ENCODE measurements at regions not wholly inside any gene's neighbourhood (a gene's known extent, or its start where the extent isn't known, plus 50 kb on each side); places are given as distances from the start of the nearest gene placed in this dataset.

DNA sequence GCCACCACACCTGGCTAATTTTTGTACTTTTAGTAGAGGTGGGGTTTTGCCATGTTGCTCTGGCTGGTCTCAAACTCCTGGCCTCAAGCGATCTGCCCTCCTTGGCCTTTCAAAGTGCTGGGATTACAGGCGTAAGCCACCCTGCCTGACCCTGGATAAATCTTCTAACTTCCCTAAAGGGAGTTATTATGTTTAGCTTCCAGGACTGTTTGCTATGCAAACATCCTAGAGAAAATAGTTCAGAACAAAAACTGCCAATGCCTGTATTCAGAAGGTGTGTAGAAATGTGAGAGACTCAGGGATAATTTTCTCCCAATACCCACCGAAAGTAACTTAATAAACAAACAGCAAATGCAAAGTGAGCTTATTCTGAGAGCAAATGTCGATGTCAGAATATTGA, 301.2 kb downstream of the TGFB2 start:
- peaks cover 4% of the 10 kb centered on the region for H3K4me1 Mint-ChIP-seq (ENCODE audit: low read depth, unreplicated experiment)
- TF ChIP-seq, protein P1, sequence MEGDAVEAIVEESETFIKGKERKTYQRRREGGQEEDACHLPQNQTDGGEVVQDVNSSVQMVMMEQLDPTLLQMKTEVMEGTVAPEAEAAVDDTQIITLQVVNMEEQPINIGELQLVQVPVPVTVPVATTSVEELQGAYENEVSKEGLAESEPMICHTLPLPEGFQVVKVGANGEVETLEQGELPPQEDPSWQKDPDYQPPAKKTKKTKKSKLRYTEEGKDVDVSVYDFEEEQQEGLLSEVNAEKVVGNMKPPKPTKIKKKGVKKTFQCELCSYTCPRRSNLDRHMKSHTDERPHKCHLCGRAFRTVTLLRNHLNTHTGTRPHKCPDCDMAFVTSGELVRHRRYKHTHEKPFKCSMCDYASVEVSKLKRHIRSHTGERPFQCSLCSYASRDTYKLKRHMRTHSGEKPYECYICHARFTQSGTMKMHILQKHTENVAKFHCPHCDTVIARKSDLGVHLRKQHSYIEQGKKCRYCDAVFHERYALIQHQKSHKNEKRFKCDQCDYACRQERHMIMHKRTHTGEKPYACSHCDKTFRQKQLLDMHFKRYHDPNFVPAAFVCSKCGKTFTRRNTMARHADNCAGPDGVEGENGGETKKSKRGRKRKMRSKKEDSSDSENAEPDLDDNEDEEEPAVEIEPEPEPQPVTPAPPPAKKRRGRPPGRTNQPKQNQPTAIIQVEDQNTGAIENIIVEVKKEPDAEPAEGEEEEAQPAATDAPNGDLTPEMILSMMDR (IDR thresholded peaks at IDR 0.05; ENCODE audit: partially characterized antibody, unreplicated experiment), result no peak
- H3K27me3 Mint-ChIP-seq (ENCODE audit: unreplicated experiment), result peaks cover 2% of the 10 kb centered on the region

DNA sequence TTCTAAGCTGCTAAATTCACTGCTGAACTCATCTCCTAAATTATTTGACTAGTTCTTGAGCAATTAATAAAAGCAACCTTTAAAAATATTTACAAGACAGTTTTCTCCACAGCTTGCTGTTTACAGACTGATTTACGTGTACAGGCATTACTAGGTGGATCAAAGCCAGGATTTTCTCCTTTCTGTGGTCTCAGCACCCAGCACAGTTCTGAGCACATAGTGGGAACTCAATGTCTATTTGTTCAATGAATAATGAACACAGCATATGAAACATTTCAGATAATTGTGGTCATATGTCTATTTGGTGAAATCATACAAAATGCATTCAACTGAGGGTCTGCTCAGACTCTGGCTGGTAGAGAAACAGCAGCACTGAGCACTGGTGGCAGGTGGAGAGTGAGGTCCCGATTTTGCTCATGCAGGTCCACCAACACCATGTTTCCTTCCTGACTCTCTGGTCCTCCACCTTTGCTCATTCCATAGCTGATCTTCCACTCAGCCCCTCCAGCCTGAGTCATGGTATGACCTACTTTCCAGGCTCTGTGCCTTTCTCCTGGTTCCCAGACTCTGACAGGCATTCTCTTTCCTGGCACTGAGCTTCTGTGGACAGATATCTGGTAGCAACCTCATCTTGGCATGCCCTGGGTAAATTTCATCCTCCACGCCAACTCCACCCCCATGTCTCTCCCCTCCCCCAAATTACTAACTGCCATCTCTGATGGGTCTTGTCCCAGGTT, 311.3 kb downstream of the TGFB2 start:
- Mint-ChIP-seq H3K27ac (ENCODE audit: unreplicated experiment) (no peak overlapping the region), H3K36me3 (ENCODE audit: unreplicated experiment) (peaks cover 4% of the 10 kb centered on the region), H3K27me3 (ENCODE audit: unreplicated experiment) (peaks cover 3% of the 10 kb centered on the region), H3K4me1 (ENCODE audit: low read depth, unreplicated experiment) (peaks cover 4% of the 10 kb centered on the region), H3K9me3 (ENCODE audit: unreplicated experiment) (no peaks in the 10 kb centered on the region), H3K4me3 (ENCODE audit: unreplicated experiment) (no peak overlapping the region)
- no peak for DNase-seq
- TF ChIP-seq, protein P1 (IDR thresholded peaks at IDR 0.05; ENCODE audit: partially characterized antibody, unreplicated experiment), result no peak

More for the DNA sequence above, 301.2 kb downstream of the TGFB2 start:
- Mint-ChIP-seq H3K9me3 (ENCODE audit: unreplicated experiment) (peaks cover 1% of the 10 kb centered on the region), H3K4me3 (ENCODE audit: unreplicated experiment) (no peak overlapping the region), H3K36me3 (ENCODE audit: unreplicated experiment) (no peaks in the 10 kb centered on the region), H3K27ac (ENCODE audit: unreplicated experiment) (no peak overlapping the region)
- no peak for DNase-seq

DNA sequence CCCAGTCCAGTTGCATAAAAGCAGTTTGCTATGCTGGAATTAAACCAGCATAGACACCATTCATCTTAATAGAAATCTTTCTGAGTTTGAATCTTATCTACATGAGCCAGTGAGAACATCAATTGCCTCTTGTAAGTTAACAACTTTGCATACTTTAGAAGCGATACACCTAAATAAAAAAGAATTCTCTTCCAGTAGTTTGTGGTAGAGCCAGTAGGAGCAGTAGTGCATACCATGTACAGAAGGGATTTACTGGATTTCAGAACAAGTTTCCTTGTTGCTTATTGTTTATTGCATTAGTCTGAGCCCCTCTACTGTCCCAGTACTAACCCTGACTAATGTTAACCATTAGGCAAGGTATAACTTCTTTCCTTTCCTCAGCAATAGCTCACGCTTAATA, 313.1 kb downstream of the TGFB2 start:
- Mint-ChIP-seq H3K27me3 (ENCODE audit: unreplicated experiment) (peaks cover 2% of the 10 kb centered on the region), H3K9me3 (ENCODE audit: unreplicated experiment) (no peaks in the 10 kb centered on the region), H3K4me3 (ENCODE audit: unreplicated experiment) (no peak overlapping the region), H3K36me3 (ENCODE audit: unreplicated experiment) (no peaks in the 10 kb centered on the region), H3K27ac (ENCODE audit: unreplicated experiment) (no peak overlapping the region), H3K4me1 (ENCODE audit: low read depth, unreplicated experiment) (peaks cover 4% of the 10 kb centered on the region)
- TF ChIP-seq, protein P1 (IDR thresholded peaks at IDR 0.05; ENCODE audit: partially characterized antibody, unreplicated experiment), result no peak
- no peak for DNase-seq

DNA sequence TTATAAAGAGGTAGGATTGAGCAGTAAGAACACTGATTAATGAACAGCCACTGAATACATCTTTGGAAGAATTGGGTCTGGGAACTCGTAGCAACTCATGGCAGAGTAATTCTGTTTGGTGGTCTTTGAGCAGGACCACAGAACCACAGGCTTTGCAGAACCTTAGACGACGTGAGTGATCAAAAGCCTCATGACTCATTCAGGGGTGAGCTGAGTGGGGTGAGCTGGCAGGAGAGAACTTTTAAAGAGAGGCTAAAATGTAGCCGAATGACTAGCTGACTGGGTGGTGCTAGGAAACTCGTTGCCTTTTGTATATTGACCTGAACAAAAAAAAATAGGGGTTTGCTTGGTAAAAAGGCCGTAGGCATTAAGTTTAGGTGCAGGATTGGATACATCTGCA, 313.8 kb downstream of the TGFB2 start:
- Mint-ChIP-seq H3K36me3 (ENCODE audit: unreplicated experiment) (no peaks in the 10 kb centered on the region), H3K27ac (ENCODE audit: unreplicated experiment) (no peak overlapping the region), H3K4me3 (ENCODE audit: unreplicated experiment) (no peak overlapping the region), H3K27me3 (ENCODE audit: unreplicated experiment) (peaks cover 2% of the 10 kb centered on the region), H3K9me3 (ENCODE audit: unreplicated experiment) (no peaks in the 10 kb centered on the region), H3K4me1 (ENCODE audit: low read depth, unreplicated experiment) (peaks cover 4% of the 10 kb centered on the region)
- DNase-seq, result no peak
- TF ChIP-seq, protein P1 (IDR thresholded peaks at IDR 0.05; ENCODE audit: partially characterized antibody, unreplicated experiment), result no peak

DNA sequence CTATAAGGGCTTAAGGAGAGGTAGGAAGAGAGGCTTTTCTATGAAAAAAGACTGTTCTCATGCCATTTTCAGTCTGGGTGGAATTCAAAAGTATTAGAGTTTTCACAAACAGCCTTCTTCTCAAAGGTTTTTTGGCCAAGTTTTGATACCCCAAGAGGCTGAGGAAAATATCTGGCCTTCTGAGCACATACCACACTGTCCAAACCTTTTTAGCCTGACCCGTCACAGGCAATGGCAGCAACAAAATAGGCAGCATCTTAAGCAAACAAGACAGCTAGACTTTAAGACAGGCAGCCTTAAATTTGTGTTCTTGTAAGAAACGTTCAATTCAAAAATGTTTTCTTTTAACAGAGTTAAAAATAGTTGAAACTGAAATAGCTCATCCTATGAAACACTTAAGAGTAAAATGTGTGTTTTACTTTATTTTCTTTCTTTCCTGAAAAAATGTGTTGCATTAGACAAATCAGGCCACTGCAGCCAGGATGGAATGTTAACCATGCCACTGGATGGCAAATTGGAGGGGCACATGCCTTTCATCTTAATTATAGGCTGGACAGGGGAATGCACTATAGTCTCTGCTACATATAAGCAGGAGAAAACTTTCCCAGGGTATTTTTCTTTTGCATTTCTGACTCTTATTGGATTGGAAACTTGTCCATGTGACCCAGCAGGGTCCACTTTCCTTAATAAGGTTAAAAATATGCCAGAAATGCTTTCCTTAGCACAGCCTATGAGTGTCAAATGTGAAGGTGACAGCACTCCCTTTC, 315.0 kb downstream of the TGFB2 start:
- H3K4me3 Mint-ChIP-seq (ENCODE audit: unreplicated experiment), result no peak overlapping the region
- H3K9me3 Mint-ChIP-seq (ENCODE audit: unreplicated experiment), result no peaks in the 10 kb centered on the region
- H3K27ac Mint-ChIP-seq (ENCODE audit: unreplicated experiment), result no peak overlapping the region
- no peaks in the 10 kb centered on the region for H3K36me3 Mint-ChIP-seq (ENCODE audit: unreplicated experiment)
- DNase-seq, result no peak
- TF ChIP-seq, protein P1 (IDR thresholded peaks at IDR 0.05; ENCODE audit: partially characterized antibody, unreplicated experiment), result no peak
- peaks cover 2% of the 10 kb centered on the region for H3K27me3 Mint-ChIP-seq (ENCODE audit: unreplicated experiment)
- H3K4me1 Mint-ChIP-seq (ENCODE audit: low read depth, unreplicated experiment), result peaks cover 4% of the 10 kb centered on the region
